ENCODE measurements at regions not wholly inside any gene's neighbourhood (a gene's known extent, or its start where the extent isn't known, plus 50 kb on each side); places are given as distances from the start of the nearest gene placed in this dataset.

GRCh38 chr2:200127848-200128247 is 172.5 kb downstream of the MAIP1 start:
- no peaks in the 10 kb centered on the region for H3K9me3 ChIP-seq
- H3K36me3 ChIP-seq, result no peaks in the 10 kb centered on the region
- H3K27ac ChIP-seq, result no peak overlapping the region
- no peak for DNase-seq
- H3K4me3 ChIP-seq, result no peak overlapping the region
- intact Hi-C loops (cut with DNase I), result no loop called here
- TF ChIP-seq POLR2AphosphoS5 (IDR thresholded peaks at IDR 0.05) (no peak), POLR2A (IDR thresholded peaks at IDR 0.05) (no peak), EP300 (IDR thresholded peaks at IDR 0.05) (no peak), CTCF (IDR thresholded peaks at IDR 0.05) (no peak)
- H3K27me3 ChIP-seq, result no peaks in the 10 kb centered on the region
- peaks cover 0 to 5% (median 0%) of the 10 kb centered on the region in 4 donors for H3K4me1 ChIP-seq

GRCh38 chr2:200128296-200128695 is 172.9 kb downstream of the MAIP1 start:
- no peak overlapping the region for H3K27ac ChIP-seq
- H3K4me1 ChIP-seq, result peaks cover 0 to 5% (median 0%) of the 10 kb centered on the region in 4 donors
- no peaks in the 10 kb centered on the region for H3K27me3 ChIP-seq
- intact Hi-C loops (cut with DNase I), result no loop called here
- 95 to 96% methylated on average over 5 of the region's 5 CpGs for WGBS, 2 donors
- no peak for DNase-seq
- no peak overlapping the region for H3K4me3 ChIP-seq
- H3K9me3 ChIP-seq, result no peaks in the 10 kb centered on the region
- H3K36me3 ChIP-seq, result no peaks in the 10 kb centered on the region
- TF ChIP-seq CTCF (IDR thresholded peaks at IDR 0.05), result no peak
- TF ChIP-seq POLR2A (IDR thresholded peaks at IDR 0.05), result no peak
- no peak for TF ChIP-seq EP300 (IDR thresholded peaks at IDR 0.05)
- no peak for TF ChIP-seq POLR2AphosphoS5 (IDR thresholded peaks at IDR 0.05)

- intact Hi-C loops (cut with DNase I), result no loop called here
- WGBS, 2 donors, result 89% methylated on average over 2 of the region's 2 CpGs
Observed at GRCh38 chr2:200129721-200130462, 174.5 kb downstream of the MAIP1 start.

GRCh38 chr2:200130762-200131166 is 175.4 kb downstream of the MAIP1 start:
- no peaks in the 10 kb centered on the region for H3K27me3 ChIP-seq
- TF ChIP-seq POLR2A (IDR thresholded peaks at IDR 0.05) (no peak), CTCF (IDR thresholded peaks at IDR 0.05) (no peak), EP300 (IDR thresholded peaks at IDR 0.05) (no peak)
- H3K27ac ChIP-seq, result no peak overlapping the region
- H3K9me3 ChIP-seq, result no peaks in the 10 kb centered on the region
- no peaks in the 10 kb centered on the region for H3K36me3 ChIP-seq
- no peak for DNase-seq
- no peak overlapping the region for H3K4me3 ChIP-seq
- WGBS, 2 donors, result 63 to 64% methylated on average over 5 of the region's 5 CpGs
- intact Hi-C loops (cut with DNase I), result no loop called here
- H3K4me1 ChIP-seq, result peaks cover 0 to 3% (median 0%) of the 10 kb centered on the region in 4 donors

More at GRCh38 chr2:200129721-200130462, 174.5 kb downstream of the MAIP1 start:
- no peaks in the 10 kb centered on the region for H3K27me3 ChIP-seq
- no peaks in the 10 kb centered on the region for H3K9me3 ChIP-seq
- no peak overlapping the region for H3K4me3 ChIP-seq
- H3K4me1 ChIP-seq, result peaks cover 0 to 5% (median 0%) of the 10 kb centered on the region in 4 donors
- no peak for DNase-seq
- no peaks in the 10 kb centered on the region for H3K36me3 ChIP-seq
- no peak for TF ChIP-seq POLR2A (IDR thresholded peaks at IDR 0.05)
- no peak overlapping the region for H3K27ac ChIP-seq

- no peak for DNase-seq
- H3K4me3 ChIP-seq, result no peak overlapping the region
- H3K9me3 ChIP-seq, result no peaks in the 10 kb centered on the region
- WGBS, 2 donors, result 65 to 85% methylated on average over 3 of the region's 3 CpGs
- no peaks in the 10 kb centered on the region for H3K4me1 ChIP-seq
- intact Hi-C loops (cut with DNase I), result no loop called here
- H3K27ac ChIP-seq, result no peak overlapping the region
- H3K27me3 ChIP-seq, result no peaks in the 10 kb centered on the region
- no peak for TF ChIP-seq EP300 (IDR thresholded peaks at IDR 0.05)
- TF ChIP-seq CTCF (IDR thresholded peaks at IDR 0.05), result no peak
- no peak for TF ChIP-seq POLR2A (IDR thresholded peaks at IDR 0.05)
- no peak for TF ChIP-seq POLR2AphosphoS5 (IDR thresholded peaks at IDR 0.05)
- H3K36me3 ChIP-seq, result no peaks in the 10 kb centered on the region
Observed at GRCh38 chr2:200131307-200131706, 175.2 kb upstream of the SPATS2L start.
